KOPT-K1 (cell line): ENCODE measurements at regions not wholly inside any gene's neighbourhood (a gene's known extent, or its start where the extent isn't known, plus 50 kb on each side); places are given as distances from the start of the nearest gene placed in this dataset.
"Not testable (repeated sequence)": the region's sequence is repeated elsewhere in the genome, so short reads cannot be mapped to it uniquely, and the experiment has no call there.

Experiments
- H3K27ac ChIP-seq: fragments of 200-600 bp; sonication (generic); 2 replicates; pipeline ENCODE4 v1.5.1; 2016; ENCODE audit warnings: antibody characterized with exemption, mild to moderate bottlenecking, low read depth, low read length; ENCODE audit not compliant: poor library complexity, severe bottlenecking
- H3K36me3 ChIP-seq: fragments of 200-600 bp; sonication (generic); 2 replicates; pipeline ENCODE4 v1.5.1; 2017; ENCODE audit warnings: antibody characterized with exemption, mild to moderate bottlenecking, low read length, moderate library complexity; ENCODE audit not compliant: insufficient read depth
- H3K9me3 ChIP-seq: fragments of 200-600 bp; sonication (generic); 2 replicates; pipeline ENCODE4 v1.5.1; 2017; ENCODE audit warnings: antibody characterized with exemption, low read length, mild to moderate bottlenecking; ENCODE audit not compliant: insufficient read depth, poor library complexity, severe bottlenecking

DNA sequence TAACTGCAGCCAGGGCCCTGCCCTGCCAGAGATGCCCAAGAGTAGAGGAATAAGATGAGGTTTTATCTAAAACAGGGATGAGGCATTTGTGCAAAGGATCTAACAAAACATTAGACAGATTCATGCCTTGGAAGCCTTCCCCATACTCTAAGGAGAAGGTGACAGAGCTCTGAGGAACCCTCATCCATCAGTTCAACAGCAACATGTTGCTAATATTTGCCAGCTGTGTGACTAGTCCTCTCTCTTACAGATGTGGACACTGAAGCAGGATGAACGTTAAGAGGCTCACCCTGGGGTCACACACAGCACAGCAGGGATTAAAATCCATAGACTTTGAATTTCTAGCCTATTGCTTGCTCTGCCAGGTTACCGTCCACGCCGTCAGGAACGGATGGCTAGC, 99.0 kb downstream of the ZBTB18 start:
- no peak overlapping the region for H3K27ac ChIP-seq
- no peaks in the 10 kb centered on the region for H3K36me3 ChIP-seq
- H3K9me3 ChIP-seq: no peaks in the 10 kb centered on the region

DNA sequence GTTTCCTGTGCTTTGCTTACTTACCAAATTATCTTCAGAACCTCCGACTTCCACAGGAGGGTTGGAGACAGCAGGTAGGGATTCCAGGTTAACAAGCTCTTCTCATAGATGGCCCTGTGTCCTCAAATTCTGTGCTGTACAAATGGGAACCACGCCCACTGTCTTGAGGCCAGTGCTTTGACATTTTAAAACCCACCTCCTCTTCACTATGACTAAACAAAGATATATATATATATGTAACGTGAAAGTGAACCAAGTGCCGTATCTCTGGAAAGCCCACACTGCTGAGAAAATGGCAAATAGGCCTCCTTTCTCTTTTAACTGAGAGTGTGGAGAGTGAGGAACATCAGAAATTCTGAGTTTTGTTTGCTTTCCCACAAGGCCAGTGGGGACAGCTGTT, 99.6 kb downstream of the ZBTB18 start:
- Histone ChIP-seq H3K36me3 (no peaks in the 10 kb centered on the region), H3K27ac (no peak overlapping the region), H3K9me3 (no peaks in the 10 kb centered on the region)

- Histone ChIP-seq H3K27ac (no peak overlapping the region), H3K36me3 (no peaks in the 10 kb centered on the region), H3K9me3 (no peaks in the 10 kb centered on the region)
These were observed 100.5 kb downstream of the ZBTB18 start for GRCh38 chr1:244151537-244151936.

DNA sequence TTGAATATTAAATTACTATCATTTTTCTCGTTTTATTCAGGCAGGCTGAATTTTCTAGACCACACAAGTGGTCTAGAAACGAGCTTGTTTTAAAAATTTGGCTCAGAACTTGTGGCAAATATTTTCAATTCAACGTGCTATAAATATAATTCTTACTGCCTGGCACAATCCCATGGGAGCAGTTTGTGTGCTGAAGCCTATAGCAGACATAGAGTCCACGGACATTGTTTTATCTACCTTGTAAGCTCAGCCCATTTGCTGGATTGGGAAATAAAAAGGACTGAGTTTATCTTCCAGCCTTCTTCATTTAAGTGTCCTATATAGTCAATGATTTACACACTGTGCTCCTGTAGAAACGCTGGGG, 103.4 kb downstream of the ZBTB18 start:
- no peak overlapping the region for H3K27ac ChIP-seq
- H3K36me3 ChIP-seq: no peaks in the 10 kb centered on the region
- H3K9me3 ChIP-seq: no peaks in the 10 kb centered on the region

DNA sequence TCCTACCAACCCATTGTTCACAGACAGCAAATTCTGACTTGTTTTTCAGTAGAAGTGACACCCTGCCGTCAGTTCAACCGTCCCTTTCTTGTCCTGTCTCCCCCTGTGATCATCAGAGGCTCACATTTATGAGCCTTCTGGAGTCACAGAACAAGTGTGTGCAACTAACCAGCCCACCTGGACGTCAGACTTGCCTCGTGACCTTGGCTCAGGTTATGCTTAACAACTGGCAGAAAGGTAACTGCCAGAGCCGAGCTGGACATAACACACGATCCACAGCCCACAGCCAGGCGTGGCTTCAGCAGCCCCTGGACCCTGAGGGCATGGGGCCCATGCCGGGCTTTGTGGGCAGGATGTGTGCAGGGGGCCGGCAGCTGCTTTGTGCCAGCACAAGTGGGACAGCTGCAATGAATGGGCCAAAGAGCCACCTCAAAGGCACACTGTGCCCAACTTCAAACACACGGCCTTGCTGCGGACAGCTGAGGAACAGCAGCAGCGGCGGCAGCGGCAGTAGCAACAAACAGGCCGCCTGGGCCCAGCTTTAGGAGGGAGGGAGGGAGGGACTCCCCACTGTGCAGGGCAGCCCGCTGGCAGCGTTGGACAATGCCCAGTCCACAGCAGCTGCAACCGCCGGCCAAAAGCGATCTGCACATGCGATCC, 103.9 kb downstream of the ZBTB18 start:
- no peak overlapping the region for H3K27ac ChIP-seq
- no peaks in the 10 kb centered on the region for H3K36me3 ChIP-seq

DNA sequence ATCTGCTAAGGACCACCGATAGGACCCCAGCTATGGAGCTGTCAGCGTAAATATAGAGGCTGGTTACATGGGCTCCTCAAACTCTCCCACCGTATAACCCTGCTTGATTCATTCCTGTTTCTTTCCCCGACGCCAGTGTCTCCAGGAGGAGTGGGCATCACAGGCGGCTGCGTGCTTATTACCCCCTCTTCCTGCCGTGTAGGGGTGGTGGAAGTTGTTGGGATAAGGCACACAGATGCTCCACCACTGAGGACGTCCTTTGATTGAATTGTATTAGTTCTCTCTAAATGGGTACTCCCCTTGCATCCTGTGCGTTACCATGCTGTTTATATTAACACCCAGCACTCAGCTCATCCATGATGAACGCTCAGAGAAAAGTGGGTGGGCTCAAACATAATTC, 104.6 kb downstream of the ZBTB18 start:
- Histone ChIP-seq H3K27ac (no peak overlapping the region), H3K36me3 (no peaks in the 10 kb centered on the region), H3K9me3 (no peaks in the 10 kb centered on the region)

More for the DNA sequence above, 103.9 kb downstream of the ZBTB18 start:
- H3K9me3 ChIP-seq: no peaks in the 10 kb centered on the region

DNA sequence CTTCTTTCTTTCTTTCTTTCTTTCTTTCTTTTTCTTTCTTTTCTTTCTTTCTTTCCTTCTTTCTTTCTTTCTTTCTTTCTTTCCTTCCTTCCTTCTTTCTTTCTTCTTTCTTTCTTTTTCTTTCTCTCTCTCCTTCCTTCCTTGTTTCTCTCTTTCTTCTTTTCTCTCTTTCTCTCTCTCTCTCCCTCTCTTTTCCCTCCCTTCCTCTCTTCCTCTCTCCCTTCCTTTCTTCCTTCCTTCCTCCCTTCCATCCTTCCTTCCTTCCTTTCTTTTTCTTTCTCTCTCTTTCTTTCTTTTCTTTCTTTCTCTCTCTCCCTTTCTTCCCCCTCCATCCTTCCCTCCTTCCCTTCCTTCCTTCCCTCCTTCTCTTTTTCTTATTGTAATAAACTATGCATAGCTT, 105.5 kb downstream of the ZBTB18 start:
- not testable (repeated sequence) for H3K36me3 ChIP-seq, H3K9me3 ChIP-seq, H3K27ac ChIP-seq

DNA sequence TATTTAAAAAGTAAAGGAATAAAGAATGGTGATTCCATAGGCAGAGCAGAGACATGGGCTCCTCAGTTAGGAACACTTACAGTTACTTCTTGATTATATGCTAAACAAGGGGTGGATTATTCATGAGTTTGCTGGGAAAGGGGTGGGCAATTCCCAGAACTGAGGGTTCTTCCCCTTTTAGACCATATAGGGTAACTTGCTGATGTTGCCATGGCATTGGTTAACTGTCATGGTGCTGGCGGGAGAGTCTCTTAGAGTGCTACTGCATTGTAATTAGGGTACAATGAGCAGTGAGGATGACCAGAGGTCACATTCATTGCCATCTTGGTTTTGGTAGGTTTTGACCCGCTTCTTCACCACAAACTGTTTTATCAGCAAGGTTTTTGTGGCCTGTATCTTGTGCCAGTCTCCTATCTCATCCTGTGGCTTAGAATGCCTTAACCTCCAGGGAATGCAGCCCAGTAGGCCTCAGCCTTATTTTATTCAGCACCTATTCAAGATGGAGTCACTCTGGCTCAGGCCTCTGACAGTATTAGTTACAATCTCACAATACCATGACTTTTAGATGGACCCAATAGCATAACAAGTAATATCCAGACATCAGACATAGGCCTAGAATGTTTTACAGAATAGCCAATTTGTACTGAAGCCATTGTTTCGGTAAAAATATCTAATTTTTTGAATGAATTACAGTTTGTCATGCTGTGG, 106.8 kb downstream of the ZBTB18 start:
- no peak overlapping the region for H3K27ac ChIP-seq
- H3K36me3 ChIP-seq: no peaks in the 10 kb centered on the region
- no peaks in the 10 kb centered on the region for H3K9me3 ChIP-seq

- no peaks in the 10 kb centered on the region for H3K36me3 ChIP-seq
- no peak overlapping the region for H3K27ac ChIP-seq
- no peaks in the 10 kb centered on the region for H3K9me3 ChIP-seq
These were observed 108.6 kb downstream of the ZBTB18 start for GRCh38 chr1:244159646-244160045.

GRCh38 chr1:244160455-244161235, 109.6 kb downstream of the ZBTB18 start:
- Histone ChIP-seq H3K36me3 (no peaks in the 10 kb centered on the region), H3K9me3 (no peaks in the 10 kb centered on the region), H3K27ac (no peak overlapping the region)

DNA sequence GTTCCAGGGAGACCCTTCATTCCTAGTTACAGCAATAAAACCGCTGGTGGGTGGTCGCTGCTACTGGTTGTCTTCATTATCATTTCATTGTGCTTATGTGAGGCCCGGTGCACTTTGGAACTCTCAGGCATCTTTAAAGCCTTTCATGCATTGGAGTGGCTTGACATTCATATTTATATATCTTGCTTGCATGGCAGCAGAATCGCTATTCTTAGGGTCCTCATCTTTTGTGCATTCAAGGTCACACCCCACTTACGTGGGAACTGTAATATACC, 110.1 kb downstream of the ZBTB18 start:
- no peak overlapping the region for H3K27ac ChIP-seq
- H3K36me3 ChIP-seq: no peaks in the 10 kb centered on the region
- no peaks in the 10 kb centered on the region for H3K9me3 ChIP-seq

- Histone ChIP-seq H3K36me3 (no peaks in the 10 kb centered on the region), H3K27ac (no peak overlapping the region), H3K9me3 (no peaks in the 10 kb centered on the region)
These were observed 111.9 kb downstream of the ZBTB18 start for GRCh38 chr1:244162786-244163530.

- Histone ChIP-seq H3K27ac (no peak overlapping the region), H3K36me3 (no peaks in the 10 kb centered on the region), H3K9me3 (no peaks in the 10 kb centered on the region)
These were observed 112.9 kb downstream of the ZBTB18 start for GRCh38 chr1:244163861-244164510.

- no peak overlapping the region for H3K27ac ChIP-seq
- H3K9me3 ChIP-seq: no peaks in the 10 kb centered on the region
- no peaks in the 10 kb centered on the region for H3K36me3 ChIP-seq
These were observed 113.4 kb downstream of the ZBTB18 start for GRCh38 chr1:244164511-244164890.

GRCh38 chr1:244165021-244165420, 113.9 kb downstream of the ZBTB18 start:
- no peaks in the 10 kb centered on the region for H3K9me3 ChIP-seq
- H3K36me3 ChIP-seq: no peaks in the 10 kb centered on the region
- no peak overlapping the region for H3K27ac ChIP-seq
